Smooth muscle cell (in vitro differentiated cells): ENCODE measurements at regions not wholly inside any gene's neighbourhood (a gene's known extent, or its start where the extent isn't known, plus 50 kb on each side); places are given as distances from the start of the nearest gene placed in this dataset.

ENCODE experiments used
- DNase-seq: peaks from one replicate; lab custom pipeline; 2025; ENCODE audit not compliant: unreplicated experiment; lab: John Stamatoyannopoulos, UW
- H2AFZ ChIP-seq: fragments of 200-600 bp; sonication (generic); 2 replicates; pipeline ENCODE4 v1.6.0; 2016; ENCODE audit warnings: antibody characterized with exemption, low read depth, mild to moderate bottlenecking
- H3F3A ChIP-seq: fragments of 200-600 bp; sonication (generic); 2 replicates; pipeline ENCODE4 v1.6.0; 2017; ENCODE audit warnings: antibody characterized with exemption, low read depth
- H3K27ac ChIP-seq: fragments of 200-600 bp; sonication (generic); 2 replicates; pipeline ENCODE4 v1.5.1; 2016; ENCODE audit warnings: low read depth, mild to moderate bottlenecking
- H3K27me3 ChIP-seq: fragments of 200-600 bp; sonication (generic); 2 replicates; pipeline ENCODE4 v1.6.1; 2016; ENCODE audit warnings: low read depth, mild to moderate bottlenecking
- H3K36me3 ChIP-seq: fragments of 200-600 bp; sonication (generic); 2 replicates; pipeline ENCODE4 v1.5.1; 2016; ENCODE audit warnings: low read depth
- H3K4me1 ChIP-seq: fragments of 200-600 bp; sonication (generic); 2 replicates; pipeline ENCODE4 v1.5.1; 2016; ENCODE audit warnings: low read depth
- H3K4me2 ChIP-seq: fragments of 200-600 bp; sonication (generic); 2 replicates; pipeline ENCODE4 v1.6.0; 2016; ENCODE audit warnings: mild to moderate bottlenecking
- H3K4me3 ChIP-seq: fragments of 200-600 bp; sonication (generic); 2 replicates; pipeline ENCODE4 v1.5.1; 2016; ENCODE audit warnings: mild to moderate bottlenecking
- H3K79me2 ChIP-seq: fragments of 200-600 bp; sonication (generic); 2 replicates; pipeline ENCODE4 v1.6.0; 2016; ENCODE audit warnings: low read depth, mild to moderate bottlenecking
- H3K9ac ChIP-seq: fragments of 200-600 bp; sonication (generic); 2 replicates; pipeline ENCODE4 v1.6.0; 2016; ENCODE audit warnings: low read depth
- H3K9me3 ChIP-seq: fragments of 200-600 bp; sonication (generic); replicated peaks from 2 replicates; pipeline ENCODE4 v1.5.1; 2016; ENCODE audit warnings: low read depth
- H4K20me1 ChIP-seq: fragments of 200-600 bp; sonication (generic); 2 replicates; pipeline ENCODE4 v1.6.0; 2016; ENCODE audit warnings: low read depth
- WGBS: methylation state at CpG from one replicate; pipeline ENCODE4 v1.1.7; 2016; ENCODE audit warnings: low lambda C conversion rate; 5-methylcytosine and 5-hydroxymethylcytosine counted together
- TF ChIP-seq, protein P1 (sequence below): fragments of 200-600 bp; sonication (generic); IDR thresholded peaks from 2 replicates; pipeline ENCODE4 v1.5.1; 2017; ENCODE audit warnings: borderline replicate concordance, mild to moderate bottlenecking, antibody characterized with exemption; ENCODE audit not compliant: insufficient read depth, poor library complexity, severe bottlenecking

- H3K27me3 ChIP-seq: no peaks in the 10 kb centered on the region
- no peaks in the 10 kb centered on the region for H3F3A ChIP-seq
- DNase-seq: no peak
- no peaks in the 10 kb centered on the region for H4K20me1 ChIP-seq
- TF ChIP-seq, protein P1, sequence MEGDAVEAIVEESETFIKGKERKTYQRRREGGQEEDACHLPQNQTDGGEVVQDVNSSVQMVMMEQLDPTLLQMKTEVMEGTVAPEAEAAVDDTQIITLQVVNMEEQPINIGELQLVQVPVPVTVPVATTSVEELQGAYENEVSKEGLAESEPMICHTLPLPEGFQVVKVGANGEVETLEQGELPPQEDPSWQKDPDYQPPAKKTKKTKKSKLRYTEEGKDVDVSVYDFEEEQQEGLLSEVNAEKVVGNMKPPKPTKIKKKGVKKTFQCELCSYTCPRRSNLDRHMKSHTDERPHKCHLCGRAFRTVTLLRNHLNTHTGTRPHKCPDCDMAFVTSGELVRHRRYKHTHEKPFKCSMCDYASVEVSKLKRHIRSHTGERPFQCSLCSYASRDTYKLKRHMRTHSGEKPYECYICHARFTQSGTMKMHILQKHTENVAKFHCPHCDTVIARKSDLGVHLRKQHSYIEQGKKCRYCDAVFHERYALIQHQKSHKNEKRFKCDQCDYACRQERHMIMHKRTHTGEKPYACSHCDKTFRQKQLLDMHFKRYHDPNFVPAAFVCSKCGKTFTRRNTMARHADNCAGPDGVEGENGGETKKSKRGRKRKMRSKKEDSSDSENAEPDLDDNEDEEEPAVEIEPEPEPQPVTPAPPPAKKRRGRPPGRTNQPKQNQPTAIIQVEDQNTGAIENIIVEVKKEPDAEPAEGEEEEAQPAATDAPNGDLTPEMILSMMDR: no peak
- 53% methylated on average over 9 of the region's 9 CpGs for WGBS
- no peaks in the 10 kb centered on the region for H3K36me3 ChIP-seq
- no peaks in the 10 kb centered on the region for H3K4me1 ChIP-seq
- no peak overlapping the region for H3K4me3 ChIP-seq
- no peaks in the 10 kb centered on the region for H3K79me2 ChIP-seq
- no peak overlapping the region for H3K27ac ChIP-seq
- H2AFZ ChIP-seq: no peak overlapping the region
- no peaks in the 10 kb centered on the region for H3K9me3 ChIP-seq
- H3K4me2 ChIP-seq: peak overlapping the region; percentile 51
- no peak overlapping the region for H3K9ac ChIP-seq
Observed at GRCh38 chr19:31648347-31648746, 299.1 kb upstream of the TSHZ3 start.

DNA sequence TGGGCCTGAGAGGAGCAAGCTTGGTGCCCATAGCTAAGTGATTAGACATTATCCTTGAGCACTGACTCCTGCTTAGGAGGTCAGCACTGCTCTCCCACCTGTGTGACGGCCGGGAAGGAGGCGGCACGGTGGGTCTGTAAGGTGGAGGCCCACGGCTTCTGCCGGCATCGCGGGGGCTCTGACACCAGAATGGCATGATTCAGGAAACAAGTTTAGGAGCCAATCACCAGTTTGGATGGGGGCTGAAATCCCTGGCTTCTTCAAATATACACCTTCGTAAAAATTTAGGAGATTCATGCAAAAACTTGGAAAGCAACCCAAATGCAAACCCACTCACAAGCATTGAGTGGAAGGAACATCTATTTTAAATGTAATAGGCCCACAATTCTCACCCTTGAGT lies 307.3 kb upstream of the TSHZ3 start:
- Histone ChIP-seq H3K4me3 (no peak overlapping the region), H3K36me3 (no peaks in the 10 kb centered on the region), H3F3A (no peaks in the 10 kb centered on the region), H3K79me2 (no peaks in the 10 kb centered on the region), H4K20me1 (no peaks in the 10 kb centered on the region), H3K27me3 (no peaks in the 10 kb centered on the region), H3K27ac (no peak overlapping the region), H3K9ac (no peak overlapping the region), H3K4me1 (no peaks in the 10 kb centered on the region), H2AFZ (no peak overlapping the region), H3K4me2 (no peak overlapping the region), H3K9me3 (no peaks in the 10 kb centered on the region)
- TF ChIP-seq, protein P1: no peak
- no peak for DNase-seq
- 88% methylated on average over 9 of the region's 9 CpGs for WGBS

GRCh38 chr19:31658993-31659896 lies 310.0 kb upstream of the TSHZ3 start:
- WGBS: 69% methylated on average over 6 of the region's 6 CpGs
- Histone ChIP-seq H3K27ac (no peak overlapping the region), H4K20me1 (no peaks in the 10 kb centered on the region), H3K4me3 (no peak overlapping the region), H3K4me2 (peak overlapping the region; percentile 50), H3K27me3 (no peaks in the 10 kb centered on the region), H3K36me3 (no peaks in the 10 kb centered on the region), H3F3A (no peaks in the 10 kb centered on the region), H2AFZ (no peak overlapping the region), H3K79me2 (no peaks in the 10 kb centered on the region), H3K9ac (no peak overlapping the region), H3K9me3 (no peaks in the 10 kb centered on the region), H3K4me1 (no peaks in the 10 kb centered on the region)
- TF ChIP-seq, protein P1: no peak
- no peak for DNase-seq

- no peaks in the 10 kb centered on the region for H3F3A ChIP-seq
- H3K27ac ChIP-seq: no peak overlapping the region
- no peak overlapping the region for H3K4me3 ChIP-seq
- no peaks in the 10 kb centered on the region for H3K9me3 ChIP-seq
- no peaks in the 10 kb centered on the region for H4K20me1 ChIP-seq
- no peaks in the 10 kb centered on the region for H3K4me1 ChIP-seq
- H3K4me2 ChIP-seq: peak overlapping the region; percentile 50
- TF ChIP-seq, protein P1: no peak
- no peaks in the 10 kb centered on the region for H3K36me3 ChIP-seq
- no peak for DNase-seq
- no peak overlapping the region for H2AFZ ChIP-seq
- no peaks in the 10 kb centered on the region for H3K79me2 ChIP-seq
- WGBS: 31% methylated on average over 4 of the region's 4 CpGs
- no peak overlapping the region for H3K9ac ChIP-seq
- no peaks in the 10 kb centered on the region for H3K27me3 ChIP-seq
Observed at GRCh38 chr19:31659897-31660210, 310.6 kb upstream of the TSHZ3 start.
